Islet of Langerhans (tissue), 1 donor: ENCODE measurements at regions not wholly inside any gene's neighbourhood (a gene's known extent, or its start where the extent isn't known, plus 50 kb on each side); places are given as distances from the start of the nearest gene placed in this dataset.
"Not testable (repeated sequence)": the region's sequence is repeated elsewhere in the genome, so short reads cannot be mapped to it uniquely, and the experiment has no call there.

ENCODE experiments used
- FAIRE-seq: peaks from one replicate; lab custom pipeline; 2011; peaks lifted over from hg19 to GRCh38; lab: Jason Lieb, UNC

DNA sequence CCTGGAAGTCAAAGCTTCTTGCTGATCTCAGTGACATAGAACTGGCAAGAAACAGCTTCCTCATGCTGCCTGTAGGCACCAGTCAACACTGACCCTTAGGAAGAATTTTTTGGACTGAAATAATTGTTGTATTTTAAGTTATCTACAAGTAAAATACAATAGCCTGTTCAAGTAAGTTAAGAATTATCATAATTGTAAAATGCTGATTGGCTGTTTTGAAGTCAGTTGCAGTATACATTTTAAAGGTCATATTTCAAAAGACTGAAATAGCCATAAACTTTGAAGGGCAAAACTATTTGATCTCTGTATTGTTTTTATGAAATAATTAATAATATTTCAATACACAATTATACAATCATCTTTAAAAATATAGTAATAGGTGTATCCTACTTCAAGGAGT, 794.9 kb downstream of the MAT2B start:
- no peak for FAIRE-seq

DNA sequence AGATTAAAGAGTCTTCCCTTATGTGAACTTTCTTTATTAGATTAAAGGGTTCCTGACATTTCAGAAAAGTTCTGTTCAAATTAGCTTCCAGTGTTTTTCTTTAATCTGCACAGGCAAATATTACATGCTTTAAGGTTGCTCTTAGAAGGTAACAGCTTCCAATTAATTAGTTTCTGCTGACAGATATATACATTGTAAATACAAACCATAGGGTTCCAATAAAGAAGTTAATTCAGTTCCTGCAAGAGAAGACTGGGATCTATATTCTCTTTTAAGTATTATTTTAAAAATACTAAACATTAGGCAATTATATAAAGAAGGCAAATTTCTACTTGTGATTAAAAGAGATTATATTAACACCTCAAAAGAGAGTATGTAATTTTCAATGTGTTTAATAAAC, 795.7 kb downstream of the MAT2B start:
- FAIRE-seq = no peak

DNA sequence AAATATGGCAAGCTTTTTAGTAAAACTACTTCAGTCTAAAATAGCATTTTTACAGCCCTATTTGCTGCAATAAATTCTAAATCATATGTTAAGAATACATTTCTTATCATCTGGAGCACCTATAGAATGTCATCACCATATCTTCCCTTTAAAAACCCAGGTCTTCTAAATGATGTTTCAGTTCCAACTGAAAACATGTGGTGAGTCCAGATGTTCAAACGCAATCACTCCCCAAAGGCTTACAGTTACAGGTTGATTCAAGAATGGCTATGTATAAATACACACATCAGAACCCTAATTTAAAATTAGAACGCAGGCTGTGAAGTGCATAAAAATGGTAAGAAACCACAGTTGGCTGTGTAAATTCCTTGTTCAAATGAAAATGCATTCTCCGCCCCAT, 796.3 kb downstream of the MAT2B start:
- no peak for FAIRE-seq

DNA sequence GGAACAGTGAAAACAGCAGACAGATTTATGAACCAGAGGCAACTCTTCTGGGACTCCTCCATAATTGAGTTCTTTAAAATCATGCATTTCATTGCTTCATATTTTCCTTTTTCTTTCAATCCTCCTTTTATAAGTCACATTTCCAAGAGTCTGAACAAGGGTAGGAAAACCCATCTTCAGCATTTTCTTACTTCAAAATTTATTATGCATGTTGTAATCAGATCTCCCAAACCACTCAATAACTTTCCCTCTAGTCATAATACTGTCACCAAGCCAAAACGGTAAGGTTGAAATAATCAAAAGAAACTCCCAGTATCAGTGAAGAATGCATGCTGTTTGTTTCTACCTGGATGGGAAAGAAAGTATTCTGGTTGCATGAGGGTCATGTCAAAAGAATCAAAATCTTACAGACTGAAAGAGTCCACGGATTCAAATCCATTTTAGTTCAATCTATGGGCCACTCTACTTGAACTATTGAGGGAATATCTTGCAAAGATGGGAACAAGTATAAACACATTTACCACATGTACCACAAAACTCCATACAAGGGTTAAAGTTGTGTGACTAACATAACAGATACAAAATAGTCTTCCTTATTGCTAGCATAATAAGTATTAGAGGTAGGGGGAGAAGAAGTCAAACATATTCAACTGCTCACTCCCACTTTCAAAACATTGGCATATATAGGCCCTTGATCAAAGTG, 797.3 kb downstream of the MAT2B start:
- no peak for FAIRE-seq

DNA sequence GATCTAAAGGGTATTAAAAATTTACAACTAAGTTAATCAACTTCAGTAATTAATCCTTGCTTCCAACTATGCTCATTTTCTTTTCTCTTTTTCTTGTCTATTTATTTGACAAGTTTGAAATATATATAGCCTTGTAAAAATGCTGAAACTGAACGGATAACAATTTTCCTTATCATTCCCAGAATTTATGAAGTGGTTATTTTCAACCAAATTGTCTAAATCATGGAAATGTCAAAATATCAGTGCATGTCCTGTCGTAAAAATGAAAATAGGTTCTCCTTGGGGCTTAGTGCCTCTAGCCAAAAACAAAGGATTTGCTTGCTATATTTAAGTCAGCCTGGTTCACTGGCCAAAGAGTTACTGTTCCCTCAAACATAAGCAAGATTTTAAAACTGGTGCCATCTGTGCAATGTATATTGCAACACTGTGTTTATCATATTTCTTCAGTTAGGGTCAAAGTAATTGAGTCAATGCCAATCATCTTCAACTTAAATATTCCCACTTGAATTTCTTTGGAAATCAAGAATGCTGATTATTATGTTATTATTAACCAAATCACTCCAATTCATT, 798.3 kb downstream of the MAT2B start:
- FAIRE-seq = no peak

DNA sequence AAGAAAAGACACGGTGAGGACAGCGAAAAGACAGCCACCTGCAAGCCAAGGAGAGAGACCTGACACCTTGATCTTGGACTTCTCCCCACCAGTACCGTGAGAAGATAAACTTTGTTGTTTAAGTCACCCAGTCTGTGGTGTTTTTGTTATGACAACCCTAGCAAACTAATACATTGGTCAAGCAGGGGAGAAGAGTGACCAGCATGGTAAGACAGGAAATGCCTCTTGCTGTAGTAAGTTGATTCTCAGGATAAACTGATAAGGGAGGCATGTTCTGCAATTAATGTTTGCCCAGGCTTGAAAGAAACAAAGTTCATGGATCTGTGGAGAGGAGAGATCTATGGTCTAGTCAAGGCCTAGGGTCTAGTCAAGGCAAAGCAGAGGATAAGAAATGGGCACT, 801.2 kb downstream of the MAT2B start:
- no peak for FAIRE-seq

DNA sequence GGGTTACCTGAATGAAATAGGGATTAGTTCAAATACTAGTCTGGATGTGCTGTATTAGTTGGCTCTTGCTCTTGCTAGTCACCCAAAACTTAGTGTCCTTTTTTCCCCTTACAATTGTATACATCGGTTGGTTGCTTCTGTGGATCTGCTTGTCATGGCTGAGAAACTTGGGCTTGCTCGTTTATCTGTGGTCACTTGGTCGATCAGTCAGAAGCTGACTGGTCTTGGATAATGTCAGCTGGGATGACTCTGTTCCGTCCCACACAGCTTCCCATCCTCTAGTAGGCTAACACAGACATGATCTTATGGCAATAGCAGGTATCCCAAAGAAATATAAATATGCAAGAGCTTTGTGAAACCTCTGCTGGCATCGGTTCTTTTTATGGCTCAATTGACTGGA, 807.4 kb downstream of the MAT2B start:
- FAIRE-seq = no peak

DNA sequence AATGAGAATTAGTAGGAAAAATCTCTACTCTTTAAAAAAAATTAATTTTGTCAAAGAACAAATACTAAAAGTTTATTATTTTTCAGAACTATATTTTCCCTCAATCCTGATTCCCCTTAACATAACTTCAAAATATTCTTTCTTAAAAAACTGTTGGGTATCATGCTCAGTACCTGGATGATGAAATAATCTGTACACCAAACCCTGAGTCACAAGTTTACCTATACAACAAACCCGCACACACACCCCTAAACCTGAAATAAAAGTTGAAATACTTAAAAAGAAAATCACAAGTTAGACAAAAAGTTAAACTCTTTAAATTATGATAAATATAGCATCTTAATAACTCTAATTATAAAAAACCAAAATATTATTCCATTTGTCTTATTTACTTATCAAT, 812.3 kb downstream of the MAT2B start:
- no peak for FAIRE-seq

DNA sequence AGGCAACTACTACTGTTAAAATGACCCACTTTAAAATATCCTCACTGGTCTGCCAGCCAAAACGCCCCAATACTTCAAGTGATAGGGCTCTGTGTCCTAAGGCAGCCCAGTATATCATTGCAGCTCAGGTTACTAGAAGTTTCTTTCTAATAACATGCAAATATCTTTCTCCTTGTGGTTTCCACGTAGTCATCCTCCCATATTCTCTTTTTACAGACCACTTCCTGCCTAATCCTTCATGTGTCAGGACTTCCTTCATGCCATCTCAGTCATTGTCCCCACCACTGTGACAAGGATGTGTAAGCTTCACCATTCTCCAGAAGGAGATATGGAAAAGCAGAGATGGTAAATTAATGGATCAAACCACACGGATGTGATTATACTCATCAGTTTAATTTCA, 813.7 kb downstream of the MAT2B start:
- no peak for FAIRE-seq

DNA sequence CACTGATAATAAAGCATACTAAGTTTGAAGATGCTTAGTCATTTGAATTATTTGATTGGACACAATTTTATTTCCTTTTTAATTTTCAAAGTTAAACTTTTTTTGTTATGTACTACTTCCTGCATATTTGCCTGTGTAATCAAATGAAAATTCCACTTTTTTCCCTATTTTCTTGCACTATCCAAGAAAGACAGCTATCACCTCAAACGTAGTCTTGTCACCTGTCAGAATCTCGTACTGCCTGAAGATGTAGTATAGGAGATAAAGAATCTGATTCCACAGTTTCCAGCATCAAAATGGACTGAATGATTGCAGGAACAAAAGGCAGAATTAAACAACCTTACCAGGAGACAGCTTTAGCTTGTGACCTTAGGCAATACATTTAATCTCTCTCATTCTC, 818.8 kb downstream of the MAT2B start:
- FAIRE-seq = no peak

DNA sequence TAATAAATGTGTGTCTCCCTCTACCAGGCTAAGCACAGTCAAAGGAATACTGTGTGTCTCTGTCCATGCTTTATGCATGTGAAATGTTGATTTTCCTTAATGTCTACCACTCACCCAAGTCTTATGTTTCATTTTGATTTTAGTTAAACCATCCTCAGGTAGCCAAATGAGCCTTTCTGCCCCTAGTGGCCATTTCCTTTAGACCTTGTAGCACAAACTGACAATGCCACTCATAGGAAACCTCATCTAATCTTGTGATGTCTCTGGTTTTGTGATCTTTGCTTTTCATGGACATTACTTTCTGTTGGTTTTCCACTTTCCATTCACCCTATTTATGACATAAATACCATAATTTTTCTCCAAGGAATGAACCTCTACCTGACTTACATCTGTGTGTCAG, 820.8 kb downstream of the MAT2B start:
- FAIRE-seq = no peak

DNA sequence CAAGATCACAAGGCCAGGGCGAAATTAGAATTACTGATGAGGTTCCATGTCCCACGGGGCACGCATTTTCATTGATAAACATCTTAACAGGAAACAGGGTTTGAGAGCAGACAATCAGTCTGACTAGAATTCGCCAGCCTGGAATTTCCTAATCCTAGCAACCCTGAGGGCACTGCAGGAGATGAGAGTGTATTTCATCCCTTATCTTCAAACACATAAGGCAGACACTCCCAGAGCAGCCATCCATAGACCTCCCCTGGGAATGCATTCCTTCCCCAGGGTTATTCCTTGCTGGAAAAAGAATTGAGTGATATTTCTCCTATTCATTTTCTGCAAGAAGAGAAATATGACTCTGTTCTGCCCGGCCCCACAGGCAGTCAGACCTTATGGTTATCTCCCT, 821.7 kb downstream of the MAT2B start:
- not testable (repeated sequence) for FAIRE-seq

DNA sequence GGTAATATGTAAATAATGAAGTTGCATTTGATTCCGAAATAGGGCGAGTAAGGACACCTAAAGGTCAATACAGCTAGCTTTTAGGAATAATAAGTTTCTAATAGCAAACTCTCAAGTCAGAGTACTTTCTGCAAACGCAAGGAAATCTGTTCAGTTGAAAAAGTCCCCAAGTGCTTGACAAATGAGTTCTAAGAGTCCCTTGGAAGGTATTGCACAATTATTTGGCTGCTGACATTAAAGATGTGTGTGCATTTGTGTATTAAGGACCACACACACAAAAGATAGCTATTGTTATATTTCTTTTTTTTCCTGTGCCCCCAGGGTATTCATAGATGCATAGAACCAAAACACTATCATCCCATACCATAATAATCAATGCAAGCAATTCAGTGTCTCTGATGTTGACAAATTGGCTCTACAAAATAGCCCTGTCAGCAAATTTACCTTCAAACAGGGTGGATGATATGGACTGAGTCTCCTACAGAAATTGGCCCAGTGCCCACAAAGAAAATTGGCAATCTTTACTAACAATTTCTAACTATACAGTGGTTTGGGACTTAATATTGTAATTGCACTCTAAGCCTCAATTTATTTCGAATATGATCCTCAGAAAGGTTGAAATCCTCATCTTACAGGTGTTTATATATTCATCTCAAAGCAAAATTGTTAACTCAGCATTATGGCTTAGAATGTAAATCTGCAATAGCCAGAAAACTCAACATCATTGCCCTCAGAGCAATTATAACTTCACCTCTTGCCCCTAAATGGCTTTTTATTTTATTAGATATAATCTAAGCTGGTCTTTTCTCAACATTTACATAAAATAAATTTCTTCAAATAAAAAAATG, 827.2 kb downstream of the MAT2B start:
- FAIRE-seq = no peak

DNA sequence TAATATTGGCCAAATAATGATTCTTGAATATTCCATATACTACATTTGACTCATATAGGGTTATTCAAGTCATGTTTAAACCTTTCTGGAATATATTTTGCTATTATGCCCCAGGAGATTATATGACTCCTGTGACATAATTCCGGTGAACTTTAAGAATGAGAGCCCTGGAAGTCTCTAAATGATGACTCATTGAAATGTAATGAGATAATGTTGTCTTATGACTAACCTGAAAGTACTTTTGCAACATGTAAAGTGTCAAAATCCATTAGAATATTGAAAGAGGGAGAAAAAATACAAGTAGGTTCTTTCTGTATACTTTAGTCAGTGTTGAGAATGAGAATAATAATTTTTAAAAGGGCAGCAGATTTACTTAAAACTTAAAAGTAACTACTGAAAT, 830.4 kb downstream of the MAT2B start:
- FAIRE-seq = no peak

DNA sequence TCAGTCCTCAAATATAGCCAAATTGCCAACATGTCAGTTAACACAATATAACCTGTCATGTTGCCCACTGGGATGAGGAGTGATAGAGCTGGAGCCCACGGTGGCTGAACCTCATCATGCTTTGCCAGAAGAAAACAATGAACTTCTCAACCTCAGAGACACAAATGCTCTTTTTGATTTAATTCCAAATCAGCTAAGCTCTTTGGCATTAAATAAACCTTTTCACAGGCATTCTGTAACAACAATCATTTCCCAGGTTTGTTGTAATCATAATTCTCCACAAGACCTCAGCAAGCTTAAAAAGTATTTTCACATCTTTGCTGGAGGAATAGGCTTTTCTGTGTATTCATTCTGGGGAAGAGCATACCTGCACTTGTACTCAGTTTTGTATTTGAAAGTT, 830.9 kb downstream of the MAT2B start:
- FAIRE-seq = no peak

DNA sequence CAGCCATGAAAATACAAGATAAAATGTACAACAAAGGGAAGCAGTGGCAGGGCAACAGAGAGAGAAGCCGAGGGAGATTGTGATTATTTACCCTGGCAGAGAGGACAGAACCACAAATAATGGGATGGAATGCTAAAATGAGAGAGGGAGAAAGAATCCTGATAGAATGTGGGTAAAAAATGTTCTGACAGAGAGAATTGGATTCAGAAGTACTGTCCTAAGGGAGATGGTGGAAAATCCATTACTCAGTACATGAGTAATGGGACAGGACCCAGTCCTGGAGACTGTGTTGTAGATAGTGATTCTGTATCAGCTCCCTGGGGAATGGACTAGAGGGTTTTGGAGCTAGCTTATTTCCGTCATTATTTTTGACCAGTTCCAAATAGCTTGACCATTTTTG, 831.5 kb downstream of the MAT2B start:
- no peak for FAIRE-seq

DNA sequence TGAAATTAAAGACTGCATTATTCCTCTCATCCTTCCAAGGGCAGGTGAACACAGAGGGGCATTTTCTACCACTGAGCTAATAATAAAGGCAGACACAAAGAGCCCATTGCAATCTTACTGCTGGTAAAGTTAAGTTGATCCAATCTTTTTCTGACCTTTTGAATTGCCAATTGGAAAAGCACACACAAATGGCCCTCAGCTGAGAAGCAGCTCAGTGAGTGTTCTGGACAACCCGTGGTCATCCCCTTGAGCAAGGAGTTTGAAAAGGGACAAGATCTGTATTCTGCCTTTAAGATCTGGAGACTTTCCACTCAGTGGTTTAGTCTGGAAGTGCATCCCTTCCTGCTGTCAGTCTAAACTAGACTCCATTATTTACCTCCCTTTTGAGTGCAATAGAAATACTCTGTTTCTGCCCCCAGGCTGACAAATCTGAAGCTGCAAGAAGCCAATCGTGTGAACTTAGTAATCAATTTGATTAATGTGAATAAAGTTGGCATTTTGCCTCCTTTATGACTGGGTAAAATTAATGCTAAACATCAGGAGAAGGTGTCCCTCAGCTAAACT, 835.7 kb downstream of the MAT2B start:
- FAIRE-seq = no peak

DNA sequence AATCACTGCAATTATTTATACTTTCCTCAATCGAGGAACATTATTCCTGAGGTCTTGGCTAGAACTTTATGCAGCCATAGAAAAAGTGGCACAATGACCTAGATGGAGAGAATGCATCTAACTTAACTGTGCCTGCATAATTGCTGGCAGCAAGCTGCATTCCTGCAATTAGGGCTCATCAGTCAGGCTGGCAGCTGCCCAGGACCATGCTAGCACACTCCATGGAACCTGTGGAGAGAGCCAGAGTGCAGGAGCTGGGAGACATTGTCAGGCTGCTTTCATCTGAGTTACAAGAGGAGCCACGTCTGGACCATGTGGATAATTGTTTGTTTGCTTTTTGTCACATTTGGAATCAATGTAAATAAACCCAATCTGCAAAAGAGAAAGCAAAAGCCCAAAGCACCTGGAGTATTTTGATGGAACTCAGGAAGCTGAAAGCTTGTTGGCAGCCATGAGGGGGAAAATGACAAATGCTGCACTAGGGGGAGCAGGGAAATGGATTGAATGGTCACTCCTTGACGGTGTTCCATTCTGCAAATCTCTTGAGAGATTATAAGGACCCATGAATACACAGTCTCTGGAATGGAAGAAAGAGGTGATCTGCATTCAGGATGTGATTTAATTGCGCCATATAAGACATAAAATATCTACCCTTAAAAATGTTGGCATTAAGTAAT, 839.9 kb downstream of the MAT2B start:
- FAIRE-seq = no peak

DNA sequence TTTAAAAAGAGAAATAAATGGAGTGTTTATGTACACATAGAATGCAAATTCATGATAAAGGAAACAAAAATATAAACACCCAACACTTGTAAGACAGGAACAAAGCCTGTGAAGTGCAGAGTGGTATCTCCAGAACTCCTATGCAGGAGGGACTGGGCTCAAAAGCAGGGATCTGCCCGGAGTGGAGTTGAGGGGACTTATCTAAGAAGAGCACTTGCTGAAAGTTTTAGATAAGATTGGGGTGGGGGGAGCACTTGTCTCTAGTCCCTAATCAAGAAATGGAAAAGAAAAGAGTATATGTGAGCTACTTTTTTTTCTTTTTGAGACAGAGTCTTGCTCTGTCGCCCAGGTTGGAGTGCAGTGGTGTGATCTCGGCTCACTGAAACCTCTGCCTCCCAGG, 840.4 kb downstream of the MAT2B start:
- no peak for FAIRE-seq

DNA sequence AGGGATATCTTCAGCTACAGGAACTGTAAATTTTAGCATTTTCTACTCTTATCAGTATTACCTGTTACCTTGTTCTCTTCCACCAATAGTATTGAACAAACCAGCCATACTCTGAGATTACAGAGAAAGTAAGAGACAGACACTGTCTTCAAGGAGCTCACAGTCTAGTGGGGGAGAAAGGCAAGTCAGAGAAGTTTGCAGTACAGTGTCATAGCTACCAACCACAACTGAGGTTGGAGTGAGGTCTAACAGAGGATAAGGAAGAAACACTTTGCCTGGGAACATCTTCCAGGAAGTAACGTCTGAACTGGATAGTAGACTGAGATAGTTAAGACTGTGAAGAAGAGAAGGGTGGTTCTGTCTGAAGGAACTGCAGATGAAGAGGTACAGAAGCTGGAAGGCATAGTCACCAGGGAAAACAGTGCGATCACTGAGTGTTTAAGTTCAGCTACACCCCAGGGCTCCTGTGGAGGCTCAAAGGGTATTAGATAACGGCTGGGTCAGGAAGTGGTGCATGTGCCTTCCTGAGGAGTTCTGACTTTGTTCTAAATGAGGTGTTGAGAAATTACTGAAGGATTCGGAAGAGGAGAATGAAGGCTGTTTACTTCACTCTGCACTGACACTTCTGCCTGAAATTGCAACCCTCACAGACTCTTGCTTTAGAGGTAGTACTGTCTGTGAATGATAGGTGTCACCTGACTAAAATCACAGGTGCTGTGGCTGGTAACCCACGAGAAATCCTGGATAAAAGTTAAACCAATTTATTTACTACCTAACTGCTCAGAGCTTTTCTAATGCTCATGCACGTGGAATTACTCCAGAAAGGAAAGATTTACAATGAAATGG, 841.6 kb downstream of the MAT2B start:
- FAIRE-seq = no peak

DNA sequence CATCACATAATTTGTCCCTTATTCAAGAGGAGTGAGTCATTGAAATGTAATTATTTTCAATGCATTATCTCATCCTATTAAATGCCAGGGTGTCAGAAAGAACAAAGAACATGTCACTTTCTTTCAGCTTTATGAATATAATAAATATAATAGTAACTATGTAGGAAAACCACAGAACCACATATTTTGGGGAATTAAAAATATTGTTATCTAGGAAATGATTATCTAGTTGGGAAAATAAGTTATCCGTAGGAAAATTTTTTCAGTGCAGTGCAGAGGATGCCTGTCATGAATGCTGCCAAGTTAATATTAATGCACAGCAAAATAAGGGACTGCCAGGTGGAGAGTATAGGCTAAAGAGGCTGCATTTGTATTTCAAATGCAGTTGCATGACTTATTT, 844.8 kb downstream of the MAT2B start:
- no peak for FAIRE-seq
